Hepatocyte (in vitro differentiated cells): ENCODE measurements at regions not wholly inside any gene's neighbourhood (a gene's known extent, or its start where the extent isn't known, plus 50 kb on each side); places are given as distances from the start of the nearest gene placed in this dataset.

Experiments
- CTCF ChIP-seq: fragments of 200-600 bp; sonication (generic); IDR thresholded peaks from 2 replicates; pipeline ENCODE4 v1.5.1; 2016; ENCODE audit warnings: antibody characterized with exemption, mild to moderate bottlenecking; ENCODE audit not compliant: poor library complexity
- EZH2 ChIP-seq: fragments of 200-600 bp; sonication (generic); IDR thresholded peaks from 2 replicates; pipeline ENCODE4 v1.6.1; 2016; ENCODE audit warnings: antibody characterized with exemption, mild to moderate bottlenecking, borderline replicate concordance
- EZH2phosphoT487 ChIP-seq: fragments of 200-600 bp; sonication (generic); IDR thresholded peaks from one replicate; pipeline ENCODE4 v1.6.1; 2018; ENCODE audit warnings: antibody characterized with exemption, mild to moderate bottlenecking, low read depth, moderate library complexity; ENCODE audit not compliant: unreplicated experiment, severe bottlenecking

- TF ChIP-seq EZH2phosphoT487 (no peak), CTCF (no peak), EZH2 (no peak)
Observed at GRCh38 chr1:83691953-83692500, 306.9 kb downstream of the TTLL7 start.
